Brain microvascular endothelial cell (primary cell): ENCODE measurements at regions not wholly inside any gene's neighbourhood (a gene's known extent, or its start where the extent isn't known, plus 50 kb on each side); places are given as distances from the start of the nearest gene placed in this dataset.

Experiments
- DNase-seq: peaks from one replicate; pipeline ENCODE4 v3.0.0-alpha.2; 2020
- H3K27ac ChIP-seq: fragments of 250-450 bp; sonication (Bioruptor Pico); 2 replicates; pipeline ENCODE4 v1.5.1; 2020; ENCODE audit warnings: mild to moderate bottlenecking, moderate library complexity
- H3K27me3 ChIP-seq: fragments of 250-450 bp; sonication (Bioruptor Pico); replicated peaks from 2 replicates; pipeline ENCODE4 v1.5.1; 2020; ENCODE audit warnings: mild to moderate bottlenecking
- H3K36me3 ChIP-seq: fragments of 250-450 bp; sonication (Bioruptor Pico); replicated peaks from 2 replicates; pipeline ENCODE4 v1.5.1; 2020; ENCODE audit warnings: mild to moderate bottlenecking
- H3K4me3 ChIP-seq: 2 replicates; pipeline ENCODE4 v1.5.1; 2011; ENCODE audit warnings: low read depth, mild to moderate bottlenecking, control low read depth, low read length, moderate library complexity
- CTCF ChIP-seq: IDR thresholded peaks from 2 replicates; pipeline ENCODE4 v1.5.1; 2011; ENCODE audit warnings: low read depth, mild to moderate bottlenecking, moderate library complexity, low read length, control low read depth, inconsistent platforms; ENCODE audit errors: missing control alignments
- in situ Hi-C: cut with HindIII; loops from 2 replicates; pipeline ENCODE4 v1.10.0; 2017; ENCODE audit warnings: low sequenced_read_pairs, low pct_ligation_motif_present

- DNase-seq: no peak
- Histone ChIP-seq H3K27me3 (no peaks in the 10 kb centered on the region), H3K36me3 (no peaks in the 10 kb centered on the region), H3K4me3 (no peak overlapping the region), H3K27ac (no peak overlapping the region)
- in situ Hi-C loops: no loop called here
- no peak for TF ChIP-seq CTCF
These were observed 443.3 kb upstream of the AGTR1 start for GRCh38 chr3:148254402-148254801.

GRCh38 chr3:148255981-148256969 lies 441.4 kb upstream of the AGTR1 start:
- in situ Hi-C loops: no loop called here
- DNase-seq: no peak
- H3K27me3 ChIP-seq: no peaks in the 10 kb centered on the region
- H3K36me3 ChIP-seq: no peaks in the 10 kb centered on the region
- H3K27ac ChIP-seq: no peak overlapping the region
- no peak overlapping the region for H3K4me3 ChIP-seq
- no peak for TF ChIP-seq CTCF

- in situ Hi-C loops: no loop called here
These were observed 434.7 kb upstream of the AGTR1 start for GRCh38 chr3:148262980-148263379.

GRCh38 chr3:148265841-148266240 lies 431.9 kb upstream of the AGTR1 start:
- Histone ChIP-seq H3K27me3 (no peaks in the 10 kb centered on the region), H3K27ac (no peak overlapping the region), H3K36me3 (no peaks in the 10 kb centered on the region), H3K4me3 (no peak overlapping the region)
- TF ChIP-seq CTCF: no peak
- DNase-seq: no peak
- in situ Hi-C loops: no loop called here

More at GRCh38 chr3:148262980-148263379, 434.7 kb upstream of the AGTR1 start:
- H3K27me3 ChIP-seq: no peaks in the 10 kb centered on the region
- no peak for DNase-seq
- no peak for TF ChIP-seq CTCF
- H3K36me3 ChIP-seq: no peaks in the 10 kb centered on the region
- H3K27ac ChIP-seq: no peak overlapping the region
- no peak overlapping the region for H3K4me3 ChIP-seq

GRCh38 chr3:148266341-148266740 lies 431.4 kb upstream of the AGTR1 start:
- in situ Hi-C loops: no loop called here
- Histone ChIP-seq H3K36me3 (no peaks in the 10 kb centered on the region), H3K27me3 (no peaks in the 10 kb centered on the region), H3K27ac (no peak overlapping the region), H3K4me3 (no peak overlapping the region)
- DNase-seq: no peak
- no peak for TF ChIP-seq CTCF
